ENCODE measurements at regions not wholly inside any gene's neighbourhood (a gene's known extent, or its start where the extent isn't known, plus 50 kb on each side); places are given as distances from the start of the nearest gene placed in this dataset.

- Histone ChIP-seq H3K4me1 (ENCODE audit: control insufficient read depth, extremely low read depth, insufficient read depth, low read length) (no peaks in the 10 kb centered on the region), H3K9me3 (ENCODE audit: control insufficient read depth, low read depth, low read length) (no peaks in the 10 kb centered on the region), H3K27me3 (ENCODE audit: control insufficient read depth, extremely low read depth, insufficient read depth, low read length) (peaks cover 10% of the 10 kb centered on the region), H3K9me1 (ENCODE audit: control insufficient read depth, extremely low read depth, insufficient read depth, low read length) (no peaks in the 10 kb centered on the region), H3K79me2 (ENCODE audit: control insufficient read depth, insufficient read depth, low read length) (no peaks in the 10 kb centered on the region), H3K36me3 (ENCODE audit: control insufficient read depth in 2 of 2, extremely low read depth in 1 of 2, insufficient read depth in 2 of 2, low read length in 2 of 2) (no peaks in the 10 kb centered on the region), H3K4me2 (ENCODE audit: control insufficient read depth, extremely low read depth, insufficient read depth, low read depth, low read length) (no peak overlapping the region), H4K20me1 (ENCODE audit: control insufficient read depth, extremely low read depth, insufficient read depth, low read length) (no peaks in the 10 kb centered on the region), H3K9ac (ENCODE audit: control insufficient read depth, extremely low read depth, insufficient read depth, low read length) (no peak overlapping the region), H2AFZ (ENCODE audit: control insufficient read depth, low read length) (no peak overlapping the region), H3K27ac (ENCODE audit: control insufficient read depth, insufficient read depth, low read length) (no peak overlapping the region), H3K4me3 (ENCODE audit: control insufficient read depth in 2 of 3, extremely low read depth in 1 of 3, insufficient read depth in 2 of 3, low read depth in 1 of 3, low read length in 3 of 3) (no peak overlapping the region)
- no peak for DNase-seq (ENCODE audit: low read depth, low spot score)
- no peak for FAIRE-seq
- TF ChIP-seq EZH2 (IDR thresholded peaks at IDR 0.05; ENCODE audit: low read length) (no peak), CTCF (optimal IDR thresholded peaks at IDR 0.05 in 1 of 3, IDR thresholded peaks at IDR 0.05 in 1 of 3, conservative IDR thresholded peaks at IDR 0.05 in 1 of 3; ENCODE audit: extremely low read depth in 1 of 3, insufficient read depth in 2 of 3, low read length in 3 of 3) (no peak)
- dilution Hi-C loops (cut with MboI; ENCODE audit: extremely low pct_ligation_motif_present, low sequenced_read_pairs), result no loop called here
Measured at GRCh38 chr1:30198451-30198760, 525.0 kb downstream of the MATN1 start.

GRCh38 chr1:30197639-30198450 is 525.5 kb downstream of the MATN1 start:
- no peaks in the 10 kb centered on the region for H3K79me2 ChIP-seq (ENCODE audit: control insufficient read depth, insufficient read depth, low read length)
- H3K27me3 ChIP-seq (ENCODE audit: control insufficient read depth, extremely low read depth, insufficient read depth, low read length), result peaks cover 10% of the 10 kb centered on the region
- no peak overlapping the region for H3K4me2 ChIP-seq (ENCODE audit: control insufficient read depth, extremely low read depth, insufficient read depth, low read depth, low read length)
- no peaks in the 10 kb centered on the region for H3K36me3 ChIP-seq (ENCODE audit: control insufficient read depth in 2 of 2, extremely low read depth in 1 of 2, insufficient read depth in 2 of 2, low read length in 2 of 2)
- H3K9ac ChIP-seq (ENCODE audit: control insufficient read depth, extremely low read depth, insufficient read depth, low read length), result no peak overlapping the region
- dilution Hi-C loops (cut with MboI; ENCODE audit: extremely low pct_ligation_motif_present, low sequenced_read_pairs), result no loop called here
- no peak overlapping the region for H2AFZ ChIP-seq (ENCODE audit: control insufficient read depth, low read length)
- no peaks in the 10 kb centered on the region for H3K9me3 ChIP-seq (ENCODE audit: control insufficient read depth, low read depth, low read length)
- H3K4me1 ChIP-seq (ENCODE audit: control insufficient read depth, extremely low read depth, insufficient read depth, low read length), result no peaks in the 10 kb centered on the region
- H3K9me1 ChIP-seq (ENCODE audit: control insufficient read depth, extremely low read depth, insufficient read depth, low read length), result no peaks in the 10 kb centered on the region
- no peak for DNase-seq (ENCODE audit: low read depth, low spot score)
- H4K20me1 ChIP-seq (ENCODE audit: control insufficient read depth, extremely low read depth, insufficient read depth, low read length), result no peaks in the 10 kb centered on the region
- TF ChIP-seq EZH2 (IDR thresholded peaks at IDR 0.05; ENCODE audit: low read length), result no peak
- TF ChIP-seq CTCF (optimal IDR thresholded peaks at IDR 0.05 in 1 of 3, IDR thresholded peaks at IDR 0.05 in 1 of 3, conservative IDR thresholded peaks at IDR 0.05 in 1 of 3; ENCODE audit: extremely low read depth in 1 of 3, insufficient read depth in 2 of 3, low read length in 3 of 3), result no peak
- H3K27ac ChIP-seq (ENCODE audit: control insufficient read depth, insufficient read depth, low read length), result no peak overlapping the region
- FAIRE-seq, result no peak
- H3K4me3 ChIP-seq (ENCODE audit: control insufficient read depth in 2 of 3, extremely low read depth in 1 of 3, insufficient read depth in 2 of 3, low read depth in 1 of 3, low read length in 3 of 3), result no peak overlapping the region

Data from keratinocyte (primary cell).